ENCODE measurements at regions not wholly inside any gene's neighbourhood (a gene's known extent, or its start where the extent isn't known, plus 50 kb on each side); places are given as distances from the start of the nearest gene placed in this dataset.

- SMC1A ChIA-PET (ENCODE audit: uncharacterized antibody, unreplicated experiment), result interaction anchor here (1.2 kb wide), 1 partner anchor 12 kb away, joined by 3 read pairs; no protein-coding TSS in a partner anchor
Observed at GRCh38 chr18:59765343-59765742, 68.1 kb upstream of the CCBE1 start.

More at GRCh38 chr18:59765343-59765742, 68.1 kb upstream of the CCBE1 start:
- Histone ChIP-seq H3K27me3 (replicated peaks in 1 of 2; ENCODE audit: control insufficient read depth in 2 of 2, insufficient read depth in 2 of 2, low read length in 1 of 2) (no peaks in the 10 kb centered on the region), H2AFZ (ENCODE audit: control insufficient read depth, low read depth, low read length) (no peak overlapping the region), H3K4me2 (ENCODE audit: control insufficient read depth, insufficient read depth) (no peak overlapping the region), H3K27ac (ENCODE audit: control insufficient read depth, insufficient read depth) (no peak overlapping the region), H3K9me3 (replicated peaks; ENCODE audit: control insufficient read depth, insufficient read depth, low read length) (no peaks in the 10 kb centered on the region), H3K4me1 (ENCODE audit: control insufficient read depth, insufficient read depth, low read length) (no peaks in the 10 kb centered on the region), H3K36me3 (ENCODE audit: control insufficient read depth in 2 of 2, insufficient read depth in 2 of 2, low read length in 1 of 2) (no peaks in the 10 kb centered on the region), H3K4me3 (no peak overlapping the region), H3K9ac (ENCODE audit: control insufficient read depth, insufficient read depth, low read length) (no peak overlapping the region), H3K79me2 (ENCODE audit: control insufficient read depth, insufficient read depth, low read length) (no peaks in the 10 kb centered on the region), H4K20me1 (ENCODE audit: control insufficient read depth, insufficient read depth) (no peaks in the 10 kb centered on the region)
- no TSS peak for BruUV-seq (replicated peaks)
- ATAC-seq (no peak), DNase-seq (ENCODE audit: low read depth, low spot score) (no peak), FAIRE-seq (no peak)
- intact Hi-C loops (cut with micrococcal nuclease; ENCODE audit: unreplicated experiment), result no loop called here
- ChIA-PET RAD21 (ENCODE audit: unreplicated experiment) (no interaction called here), POLR2A (no interaction called here), CTCF (no interaction called here)
- TF ChIP-seq ZNF207 (IDR thresholded peaks at IDR 0.05; ENCODE audit: borderline replicate concordance) (no peak), NR2C2 (IDR thresholded peaks at IDR 0.05; ENCODE audit: borderline replicate concordance, control insufficient read depth, insufficient read length, low read depth) (no peak), ASH2L (IDR thresholded peaks at IDR 0.05; ENCODE audit: borderline replicate concordance, low read depth) (no peak), CREB1 (IDR thresholded peaks at IDR 0.05; ENCODE audit: low read depth) (no peak), ZNF687 (IDR thresholded peaks at IDR 0.05) (no peak), ETV6 (conservative IDR thresholded peaks at IDR 0.05 in 1 of 2, IDR thresholded peaks at IDR 0.05 in 1 of 2; ENCODE audit: borderline replicate concordance in 1 of 2, low read depth in 1 of 2) (no peak), PAX8 (IDR thresholded peaks at IDR 0.05) (no peak), BHLHE40 (IDR thresholded peaks at IDR 0.05; ENCODE audit: borderline replicate concordance in 1 of 2, low read depth in 2 of 2, low read length in 1 of 2) (no peak), TCF12 (IDR thresholded peaks at IDR 0.05; ENCODE audit: low read depth, low read length) (no peak), SIX5 (IDR thresholded peaks at IDR 0.05; ENCODE audit: low read depth, low read length, severe bottlenecking) (no peak), ZZZ3 (IDR thresholded peaks at IDR 0.05; ENCODE audit: control insufficient read depth, insufficient read length, low read depth) (no peak), SMAD1 (IDR thresholded peaks at IDR 0.05; ENCODE audit: low read depth, partially characterized antibody) (no peak), ELK1 (IDR thresholded peaks at IDR 0.05; ENCODE audit: low read depth, low read length) (no peak), BACH1 (IDR thresholded peaks at IDR 0.05; ENCODE audit: borderline replicate concordance) (no peak), SUPT20H (IDR thresholded peaks at IDR 0.05; ENCODE audit: borderline replicate concordance, control insufficient read depth, low read depth, low read length) (no peak), KAT2A (conservative IDR thresholded peaks at IDR 0.05; ENCODE audit: control insufficient read depth, low read depth, low read length) (no peak), NFYA (IDR thresholded peaks at IDR 0.05; ENCODE audit: borderline replicate concordance, low read depth, low read length) (no peak)
- 36% methylated on average over 4 of the region's 4 CpGs for WGBS (ENCODE audit: insufficient coverage, insufficient replicate concordance, low lambda C conversion rate, missing lambda C conversion rate)
- in situ Hi-C loops (cut with MboI), result no loop called here

Data from GM12878 (cell line).